H1 (cell line): ENCODE measurements at regions not wholly inside any gene's neighbourhood (a gene's known extent, or its start where the extent isn't known, plus 50 kb on each side); places are given as distances from the start of the nearest gene placed in this dataset.

Experiments used
- CTCF ChIA-PET: fragments of 300-600 bp; sonication (Branson Sonifier 250); formaldehyde crosslinking; loops from one replicate; lab custom pipeline; 2021; ENCODE audit not compliant: partially characterized antibody; lab: Charles Lee
- POLR2A ChIA-PET: fragments of 300-600 bp; sonication (Branson Sonifier 250); formaldehyde crosslinking; loops from one replicate; lab custom pipeline; 2021; ENCODE audit warnings: inconsistent platforms; ENCODE audit not compliant: partially characterized antibody; lab: Charles Lee
- DNase-seq, 2 experiments: peaks; one replicate each; pipeline versions ENCODE4 v3.0.0 to v3.0.0-alpha.2; 2010 to 2022; ENCODE audit warnings: low spot score in 2 of 2, low read depth in 1 of 2, mixed read lengths in 1 of 2
- FAIRE-seq: peaks from 2 replicates; lab custom pipeline; 2011; peaks lifted over from hg19 to GRCh38; lab: Jason Lieb, UNC
- H2AFZ ChIP-seq: 2 replicates; pipeline ENCODE4 v1.8.1; 2012; ENCODE audit warnings: low read length, inconsistent platforms
- H2AK5ac ChIP-seq: 2 replicates; pipeline ENCODE4 v1.6.1; 2013; ENCODE audit warnings: low read depth, low read length
- H2BK120ac ChIP-seq: replicated peaks from 2 replicates; pipeline ENCODE3; 2013; ENCODE audit warnings: low read depth, low read length, inconsistent platforms
- H2BK12ac ChIP-seq: 2 replicates; pipeline ENCODE4 v1.6.1; 2013; ENCODE audit warnings: low read depth, low read length
- H2BK15ac ChIP-seq: 2 replicates; pipeline ENCODE4 v1.6.1; 2013; ENCODE audit warnings: low read length
- H2BK20ac ChIP-seq: 2 replicates; pipeline ENCODE4 v1.6.1; 2013; ENCODE audit warnings: low read length
- H2BK5ac ChIP-seq: 2 replicates; pipeline ENCODE4 v1.6.1; 2013; ENCODE audit warnings: low read depth, low read length
- H3K14ac ChIP-seq: 2 replicates; pipeline ENCODE4 v1.6.1; 2013; ENCODE audit warnings: inconsistent platforms; ENCODE audit not compliant: insufficient read length
- H3K18ac ChIP-seq: 2 replicates; pipeline ENCODE4 v1.6.1; 2013; ENCODE audit warnings: low read length; ENCODE audit errors: extremely low read depth
- H3K23ac ChIP-seq: 2 replicates; pipeline ENCODE4 v1.6.1; 2013; ENCODE audit warnings: inconsistent platforms; ENCODE audit not compliant: insufficient read length
- H3K23me2 ChIP-seq: 2 replicates; pipeline ENCODE4 v1.6.1; 2013; ENCODE audit warnings: low read depth, low read length
- H3K27ac ChIP-seq: 2 replicates; pipeline ENCODE4 v1.6.1; 2011; ENCODE audit warnings: low read depth, low read length, inconsistent platforms
- H3K27me3 ChIP-seq, 4 experiments: replicated peaks in 1 of 4; 1 replicate in 1 of 4; 2 replicates in 3 of 4; pipeline versions ENCODE4 v1.6.1 to v1.8.1; 2011 to 2013; ENCODE audit warnings: low read length in 3 of 4, mild to moderate bottlenecking in 3 of 4, inconsistent platforms in 2 of 4, mixed read lengths in 2 of 4, moderate library complexity in 1 of 4; ENCODE audit not compliant: control insufficient read depth in 3 of 4, insufficient read depth in 3 of 4; ENCODE audit errors: extremely low read depth in 1 of 4
- H3K36me3 ChIP-seq, 4 experiments: 2 replicates each; pipeline versions ENCODE4 v1.6.1 to v1.8.1; 2011 to 2013; ENCODE audit warnings: mild to moderate bottlenecking in 4 of 4, low read length in 3 of 4, moderate library complexity in 2 of 4, control low read depth in 1 of 4, inconsistent platforms in 1 of 4; ENCODE audit not compliant: insufficient read depth in 4 of 4, control insufficient read depth in 2 of 4
- H3K4ac ChIP-seq: replicated peaks from 2 replicates; pipeline ENCODE3; 2013; ENCODE audit warnings: low read length, low read depth, mixed read lengths, inconsistent platforms; ENCODE audit not compliant: insufficient read length
- H3K4me1 ChIP-seq, 4 experiments: replicated peaks in 1 of 4; 1 replicate in 1 of 4; 2 replicates in 3 of 4; pipeline versions ENCODE4 v1.6.1 to v1.8.1; 2011 to 2013; ENCODE audit warnings: low read length in 3 of 4, inconsistent platforms in 2 of 4, mixed read lengths in 1 of 4; ENCODE audit not compliant: insufficient read depth in 4 of 4, control insufficient read depth in 3 of 4
- H3K4me2 ChIP-seq, 2 experiments: 2 replicates each; pipeline versions ENCODE4 v1.6.1 to v1.8.1; 2011 to 2013; ENCODE audit warnings: low read depth in 2 of 2, low read length in 2 of 2, control low read depth in 1 of 2, inconsistent platforms in 1 of 2, mild to moderate bottlenecking in 1 of 2; ENCODE audit not compliant: insufficient read depth in 1 of 2
- H3K4me3 ChIP-seq, 4 experiments: fragments of 200-600, 300-600 bp in 1 of 4; sonication (generic), shearing (Covaris generic), sonication (Bioruptor Twin) in 1 of 4; 2 replicates each; pipeline versions ENCODE4 v1.5.1 to v1.8.1; 2011 to 2016; ENCODE audit warnings: low read length in 4 of 4, low read depth in 3 of 4, control low read depth in 2 of 4, inconsistent platforms in 2 of 4, mild to moderate bottlenecking in 2 of 4, mixed read lengths in 1 of 4, moderate library complexity in 1 of 4; ENCODE audit not compliant: insufficient read depth in 2 of 4; ENCODE audit errors: extremely low read depth in 1 of 4
- H3K56ac ChIP-seq: replicated peaks from 2 replicates; pipeline ENCODE3; 2013; ENCODE audit warnings: low read depth, mild to moderate bottlenecking, mixed read lengths, low read length, inconsistent platforms; ENCODE audit not compliant: insufficient read length
- H3K79me1 ChIP-seq: 2 replicates; pipeline ENCODE4 v1.6.1; 2013; ENCODE audit warnings: low read depth, low read length, control low read depth
- H3K79me2 ChIP-seq, 2 experiments: 2 replicates each; pipeline versions ENCODE4 v1.6.1 to v1.8.1; 2012 to 2013; ENCODE audit warnings: low read length in 2 of 2, mild to moderate bottlenecking in 2 of 2, inconsistent platforms in 1 of 2; ENCODE audit not compliant: insufficient read depth in 2 of 2, control insufficient read depth in 1 of 2
- H3K9ac ChIP-seq, 4 experiments: replicated peaks in 1 of 4; 1 replicate in 1 of 4; 2 replicates in 3 of 4; pipeline versions ENCODE4 v1.6.1 to v1.8.1; 2011 to 2013; ENCODE audit warnings: low read depth in 3 of 4, low read length in 3 of 4, control low read depth in 2 of 4, mild to moderate bottlenecking in 2 of 4, moderate library complexity in 2 of 4, inconsistent platforms in 1 of 4; ENCODE audit errors: extremely low read depth in 1 of 4
- H3K9me3 ChIP-seq, 2 experiments: 2 replicates each; pipeline versions ENCODE4 v1.6.1 to v1.8.1; 2012 to 2013; ENCODE audit warnings: mild to moderate bottlenecking in 2 of 2, moderate library complexity in 2 of 2, control low read depth in 1 of 2, inconsistent platforms in 1 of 2, low read depth in 1 of 2, low read length in 1 of 2, mixed read lengths in 1 of 2; ENCODE audit not compliant: insufficient read depth in 2 of 2
- H4K20me1 ChIP-seq, 2 experiments: replicated peaks in 1 of 2; 2 replicates each; pipeline versions ENCODE3 to v1.8.1; 2011 to 2013; ENCODE audit warnings: inconsistent platforms in 2 of 2, low read length in 2 of 2, mild to moderate bottlenecking in 1 of 2; ENCODE audit not compliant: insufficient read depth in 2 of 2, control insufficient read depth in 1 of 2
- H4K5ac ChIP-seq: 2 replicates; pipeline ENCODE4 v1.6.1; 2013; ENCODE audit warnings: low read length, low read depth, mixed read lengths, inconsistent platforms; ENCODE audit not compliant: insufficient read length
- H4K8ac ChIP-seq: 2 replicates; pipeline ENCODE4 v1.8.0; 2013; ENCODE audit warnings: mild to moderate bottlenecking, moderate library complexity, low read length, inconsistent platforms; ENCODE audit not compliant: insufficient read depth; ENCODE audit errors: extremely low read depth
- H4K91ac ChIP-seq: replicated peaks from 2 replicates; pipeline ENCODE3; 2013; ENCODE audit warnings: low read length, mixed read lengths, inconsistent platforms; ENCODE audit not compliant: insufficient read length
- ASH2L ChIP-seq: fragments of 200-600, 300-600 bp; sonication (generic); IDR thresholded peaks from one replicate; pipeline ENCODE4 v1.7.1; 2017; ENCODE audit warnings: low read length
- BRCA1 ChIP-seq: IDR thresholded peaks from 2 replicates; pipeline ENCODE4 v1.6.1; 2012; ENCODE audit warnings: low read depth, low read length, improper control_type of control experiment
- GTF2F1 ChIP-seq: IDR thresholded peaks from 2 replicates; pipeline ENCODE4 v1.6.1; 2012; ENCODE audit warnings: low read depth, low read length, improper control_type of control experiment, borderline replicate concordance
- JUND ChIP-seq: IDR thresholded peaks from 2 replicates; pipeline ENCODE4 v1.6.1; 2011; ENCODE audit warnings: mild to moderate bottlenecking, improper control_type of control experiment, low read length
- KDM1A ChIP-seq: fragments of 200-600, 300-600 bp; sonication (generic); IDR thresholded peaks from 2 replicates; pipeline ENCODE4 v1.7.1; 2016; ENCODE audit warnings: mild to moderate bottlenecking, low read length, borderline replicate concordance
- MAX ChIP-seq: IDR thresholded peaks from 2 replicates; pipeline ENCODE4 v1.6.1; 2012; ENCODE audit warnings: inconsistent platforms
- POLR2A ChIP-seq, 2 experiments: IDR thresholded peaks; 1 replicate in 1 of 2; 2 replicates in 1 of 2; pipeline ENCODE4 v1.6.1; 2011; ENCODE audit warnings: low read depth in 2 of 2, low read length in 2 of 2, mild to moderate bottlenecking in 2 of 2; ENCODE audit errors: control extremely low read depth in 1 of 2
- POLR2AphosphoS5 ChIP-seq: IDR thresholded peaks from 2 replicates; pipeline ENCODE4 v1.6.1; 2011; ENCODE audit warnings: low read depth, low read length
- RXRA ChIP-seq: IDR thresholded peaks from 2 replicates; pipeline ENCODE4 v1.6.1; 2011; ENCODE audit warnings: low read depth, mild to moderate bottlenecking, low read length, moderate library complexity; ENCODE audit not compliant: insufficient read depth
- SAP30 ChIP-seq: fragments of 300-600 bp; sonication (generic); IDR thresholded peaks from 2 replicates; pipeline ENCODE4 v1.7.1; 2012; ENCODE audit warnings: low read length, moderate library complexity, mild to moderate bottlenecking, inconsistent platforms; ENCODE audit not compliant: insufficient read depth, insufficient replicate concordance
- SIRT6 ChIP-seq: IDR thresholded peaks from one replicate; pipeline ENCODE4 v1.7.1; 2012; ENCODE audit warnings: low read length, inconsistent platforms
- TAF1 ChIP-seq: IDR thresholded peaks from 2 replicates; pipeline ENCODE4 v1.6.1; 2011; ENCODE audit warnings: mild to moderate bottlenecking, low read depth, low read length
- WGBS, 2 experiments: shearing (Covaris generic) in 1 of 2; methylation state at CpG; one replicate each; pipeline versions ENCODE4 v1.1.6 to v1.1.7; 2013 to 2015; ENCODE audit warnings: low lambda C conversion rate in 2 of 2, mixed read lengths in 2 of 2, inconsistent platforms in 1 of 2, low coverage in 1 of 2, missing lambda C conversion rate in 1 of 2; ENCODE audit not compliant: insufficient replicate concordance in 2 of 2, insufficient coverage in 1 of 2, insufficient read length in 1 of 2; ENCODE audit errors: extremely low coverage in 1 of 2, missing lambda C conversion rate in 1 of 2; 5-methylcytosine and 5-hydroxymethylcytosine counted together
- TF ChIP-seq, protein P1 (sequence below): IDR thresholded peaks from 2 replicates; pipeline ENCODE4 v1.6.1; 2012; ENCODE audit warnings: low read length, inconsistent platforms

GRCh38 chr6:112416866-112417265 lies 69.7 kb downstream of the RFPL4B start:
- CTCF ChIA-PET, result no interaction called here
- no peak overlapping the region for H4K5ac ChIP-seq

More at GRCh38 chr6:112416866-112417265, 69.7 kb downstream of the RFPL4B start:
- peaks cover 2 to 3% of the 10 kb centered on the region in 2 experiments; a peak in 1 of 4 replicates for H3K9me3 ChIP-seq
- no peak overlapping the region for H3K4me3 ChIP-seq
- no peaks in the 10 kb centered on the region for H3K27me3 ChIP-seq
- no peak overlapping the region for H3K4me2 ChIP-seq
- H2BK120ac ChIP-seq, result no peak overlapping the region
- 88% methylated on average over 4 of the region's 4 CpGs; no CpG with 5 or more reads in 1 of the 2 experiments for WGBS, 2 experiments
- H4K20me1 ChIP-seq, result no peaks in the 10 kb centered on the region
- no peak overlapping the region for H2AFZ ChIP-seq
- H2BK5ac ChIP-seq, result no peak overlapping the region
- no peak overlapping the region for H2AK5ac ChIP-seq
- H3K23ac ChIP-seq, result no peak overlapping the region
- H3K4ac ChIP-seq, result no peak overlapping the region
- no peak overlapping the region for H3K27ac ChIP-seq
- no peaks in the 10 kb centered on the region for H3K23me2 ChIP-seq
- no peaks in the 10 kb centered on the region for H3K4me1 ChIP-seq
- no peaks in the 10 kb centered on the region for H3K79me2 ChIP-seq
- no peak overlapping the region for H3K56ac ChIP-seq
- H4K8ac ChIP-seq, result no peak overlapping the region
- H3K36me3 ChIP-seq, result no peaks in the 10 kb centered on the region
- no peak overlapping the region for H2BK15ac ChIP-seq
- no peak overlapping the region for H2BK20ac ChIP-seq
- TF ChIP-seq SIRT6 (no peak), RXRA (no peak), POLR2AphosphoS5 (no peak), KDM1A (no peak), JUND (no peak), SAP30 (no peak), ASH2L (no peak), TAF1 (no peak), MAX (no peak), GTF2F1 (no peak), BRCA1 (no peak), POLR2A (IDR thresholded peaks at IDR 0.05; ENCODE audit: control extremely low read depth in 1 of 2, low read depth in 2 of 2, low read length in 2 of 2) (no peak)
- TF ChIP-seq, protein P1, sequence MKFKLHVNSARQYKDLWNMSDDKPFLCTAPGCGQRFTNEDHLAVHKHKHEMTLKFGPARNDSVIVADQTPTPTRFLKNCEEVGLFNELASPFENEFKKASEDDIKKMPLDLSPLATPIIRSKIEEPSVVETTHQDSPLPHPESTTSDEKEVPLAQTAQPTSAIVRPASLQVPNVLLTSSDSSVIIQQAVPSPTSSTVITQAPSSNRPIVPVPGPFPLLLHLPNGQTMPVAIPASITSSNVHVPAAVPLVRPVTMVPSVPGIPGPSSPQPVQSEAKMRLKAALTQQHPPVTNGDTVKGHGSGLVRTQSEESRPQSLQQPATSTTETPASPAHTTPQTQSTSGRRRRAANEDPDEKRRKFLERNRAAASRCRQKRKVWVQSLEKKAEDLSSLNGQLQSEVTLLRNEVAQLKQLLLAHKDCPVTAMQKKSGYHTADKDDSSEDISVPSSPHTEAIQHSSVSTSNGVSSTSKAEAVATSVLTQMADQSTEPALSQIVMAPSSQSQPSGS, result no peak
- H4K91ac ChIP-seq, result no peak overlapping the region
- no peak overlapping the region for H3K14ac ChIP-seq
- no peaks in the 10 kb centered on the region for H3K79me1 ChIP-seq
- FAIRE-seq (no peak), DNase-seq (no peak)
- no peak overlapping the region for H2BK12ac ChIP-seq
- no peak overlapping the region for H3K18ac ChIP-seq
- no peak overlapping the region for H3K9ac ChIP-seq
- POLR2A ChIA-PET, result no interaction called here
